ENCODE measurements at regions not wholly inside any gene's neighbourhood (a gene's known extent, or its start where the extent isn't known, plus 50 kb on each side); places are given as distances from the start of the nearest gene placed in this dataset.

- no peak for DNase-seq (ENCODE audit: insufficient read length, low spot score, missing footprints)
- Histone ChIP-seq H3K27ac (ENCODE audit: low read depth, low read length) (no peak overlapping the region), H3K4me2 (ENCODE audit: insufficient read depth, low read length) (no peak overlapping the region), H3K9me3 (ENCODE audit: low read depth, low read length) (no peaks in the 10 kb centered on the region), H3K36me3 (ENCODE audit: insufficient read depth, low read length) (no peaks in the 10 kb centered on the region), H4K20me1 (ENCODE audit: insufficient read depth, low read length) (no peaks in the 10 kb centered on the region), H3K27me3 (ENCODE audit: insufficient read depth, low read length) (no peaks in the 10 kb centered on the region), H3K79me2 (ENCODE audit: insufficient read depth, low read length) (no peaks in the 10 kb centered on the region), H3K4me3 (ENCODE audit: insufficient read depth, low read length) (no peak overlapping the region), H3K4me1 (ENCODE audit: insufficient read depth, low read length) (no peaks in the 10 kb centered on the region), H2AFZ (ENCODE audit: low read length) (no peak overlapping the region)
- TF ChIP-seq CTCF (IDR thresholded peaks at IDR 0.05; ENCODE audit: extremely low read depth, low read depth, low read length): no peak
These were observed 517.7 kb downstream of the DIRAS2 start for GRCh38 chr9:90124961-90125360.

- H3K36me3 ChIP-seq (ENCODE audit: insufficient read depth, low read length): no peaks in the 10 kb centered on the region
- H3K4me2 ChIP-seq (ENCODE audit: insufficient read depth, low read length): no peak overlapping the region
These were observed 514.7 kb downstream of the DIRAS2 start for GRCh38 chr9:90127923-90128322.

GRCh38 chr9:90128587-90129190 lies 513.9 kb downstream of the DIRAS2 start:
- DNase-seq (ENCODE audit: insufficient read length, low spot score, missing footprints): no peak
- no peaks in the 10 kb centered on the region for H3K79me2 ChIP-seq (ENCODE audit: insufficient read depth, low read length)

More at GRCh38 chr9:90127923-90128322, 514.7 kb downstream of the DIRAS2 start:
- no peaks in the 10 kb centered on the region for H3K27me3 ChIP-seq (ENCODE audit: insufficient read depth, low read length)
- no peaks in the 10 kb centered on the region for H3K9me3 ChIP-seq (ENCODE audit: low read depth, low read length)
- no peaks in the 10 kb centered on the region for H4K20me1 ChIP-seq (ENCODE audit: insufficient read depth, low read length)
- H3K4me3 ChIP-seq (ENCODE audit: insufficient read depth, low read length): no peak overlapping the region
- H3K79me2 ChIP-seq (ENCODE audit: insufficient read depth, low read length): no peaks in the 10 kb centered on the region
- no peak overlapping the region for H3K27ac ChIP-seq (ENCODE audit: low read depth, low read length)
- H3K4me1 ChIP-seq (ENCODE audit: insufficient read depth, low read length): no peaks in the 10 kb centered on the region
- TF ChIP-seq CTCF (IDR thresholded peaks at IDR 0.05; ENCODE audit: extremely low read depth, low read depth, low read length): no peak
- H2AFZ ChIP-seq (ENCODE audit: low read length): no peak overlapping the region
- no peak for DNase-seq (ENCODE audit: insufficient read length, low spot score, missing footprints)

GRCh38 chr9:90129446-90129845 lies 513.2 kb downstream of the DIRAS2 start:
- Histone ChIP-seq H3K9me3 (ENCODE audit: low read depth, low read length) (no peaks in the 10 kb centered on the region), H3K4me3 (ENCODE audit: insufficient read depth, low read length) (no peak overlapping the region), H3K27ac (ENCODE audit: low read depth, low read length) (no peak overlapping the region), H3K79me2 (ENCODE audit: insufficient read depth, low read length) (no peaks in the 10 kb centered on the region), H3K4me1 (ENCODE audit: insufficient read depth, low read length) (no peaks in the 10 kb centered on the region), H3K36me3 (ENCODE audit: insufficient read depth, low read length) (no peaks in the 10 kb centered on the region), H2AFZ (ENCODE audit: low read length) (no peak overlapping the region), H3K27me3 (ENCODE audit: insufficient read depth, low read length) (no peaks in the 10 kb centered on the region), H3K4me2 (ENCODE audit: insufficient read depth, low read length) (no peak overlapping the region), H4K20me1 (ENCODE audit: insufficient read depth, low read length) (no peaks in the 10 kb centered on the region)
- no peak for TF ChIP-seq CTCF (IDR thresholded peaks at IDR 0.05; ENCODE audit: extremely low read depth, low read depth, low read length)
- DNase-seq (ENCODE audit: insufficient read length, low spot score, missing footprints): no peak

More at GRCh38 chr9:90128587-90129190, 513.9 kb downstream of the DIRAS2 start:
- no peak for TF ChIP-seq CTCF (IDR thresholded peaks at IDR 0.05; ENCODE audit: extremely low read depth, low read depth, low read length)
- Histone ChIP-seq H3K9me3 (ENCODE audit: low read depth, low read length) (no peaks in the 10 kb centered on the region), H3K4me2 (ENCODE audit: insufficient read depth, low read length) (no peak overlapping the region), H3K36me3 (ENCODE audit: insufficient read depth, low read length) (no peaks in the 10 kb centered on the region), H3K4me1 (ENCODE audit: insufficient read depth, low read length) (no peaks in the 10 kb centered on the region), H3K27me3 (ENCODE audit: insufficient read depth, low read length) (no peaks in the 10 kb centered on the region), H4K20me1 (ENCODE audit: insufficient read depth, low read length) (no peaks in the 10 kb centered on the region), H3K4me3 (ENCODE audit: insufficient read depth, low read length) (no peak overlapping the region), H3K27ac (ENCODE audit: low read depth, low read length) (no peak overlapping the region), H2AFZ (ENCODE audit: low read length) (no peak overlapping the region)
